Endothelial cell of hepatic sinusoid (primary cell): ENCODE measurements at regions not wholly inside any gene's neighbourhood (a gene's known extent, or its start where the extent isn't known, plus 50 kb on each side); places are given as distances from the start of the nearest gene placed in this dataset.

Experiments
- in situ Hi-C: cut with HindIII; loops from 2 replicates; pipeline ENCODE4 v1.10.0; 2017; ENCODE audit warnings: low sequenced_read_pairs

- in situ Hi-C loops: no loop called here
Measured at GRCh38 chr9:28272127-28272526, 698.8 kb upstream of the C9orf72 start.

- in situ Hi-C loops: loop anchor here (25.0 kb wide), 1 partner anchor 100 kb away; no protein-coding TSS in a partner anchor
Measured at GRCh38 chr9:28287455-28287854, 714.2 kb upstream of the C9orf72 start.

- in situ Hi-C loops: loop anchor here (25.0 kb wide), 1 partner anchor 102 kb away; no protein-coding TSS in a partner anchor
Measured at GRCh38 chr9:28289746-28290145, 716.5 kb upstream of the C9orf72 start.

DNA sequence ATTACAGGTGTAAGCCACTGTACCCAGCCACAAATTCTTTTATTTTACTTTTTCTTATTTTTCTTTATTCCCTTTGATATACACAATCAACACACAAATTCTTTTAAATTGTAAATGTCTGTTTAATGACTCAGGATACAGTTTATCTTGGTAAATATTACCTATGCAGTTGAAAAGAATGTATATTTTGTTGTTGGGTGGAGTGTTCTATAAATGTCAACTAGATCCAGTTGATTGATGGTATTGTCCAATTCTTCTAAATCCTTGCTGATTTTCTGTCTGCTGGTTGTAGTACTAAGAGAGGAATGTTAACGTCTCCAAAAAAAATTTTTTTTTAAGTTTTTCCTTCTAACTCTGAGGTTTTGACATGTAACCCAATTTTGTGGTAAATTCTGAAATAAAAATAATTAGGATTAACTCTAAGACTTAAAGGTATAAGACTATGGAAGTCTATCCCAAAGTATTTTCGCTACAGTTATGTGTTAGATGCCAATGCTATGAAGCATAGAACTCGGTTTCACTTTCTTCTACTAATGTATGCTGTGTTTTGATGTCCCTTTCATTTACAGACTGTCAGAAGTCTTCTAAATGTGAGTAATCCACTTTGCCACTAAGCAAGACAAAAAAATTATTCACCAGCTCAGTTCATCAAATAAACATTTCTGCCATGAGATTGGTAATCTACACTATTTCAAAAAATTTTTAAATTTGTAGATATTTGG, 720.2 kb upstream of the C9orf72 start:
- in situ Hi-C loops: loop anchor here (25.0 kb wide), 1 partner anchor 106 kb away; no protein-coding TSS in a partner anchor

- in situ Hi-C loops: no loop called here
Measured at GRCh38 chr9:28301281-28301680, 728.0 kb upstream of the C9orf72 start.

DNA sequence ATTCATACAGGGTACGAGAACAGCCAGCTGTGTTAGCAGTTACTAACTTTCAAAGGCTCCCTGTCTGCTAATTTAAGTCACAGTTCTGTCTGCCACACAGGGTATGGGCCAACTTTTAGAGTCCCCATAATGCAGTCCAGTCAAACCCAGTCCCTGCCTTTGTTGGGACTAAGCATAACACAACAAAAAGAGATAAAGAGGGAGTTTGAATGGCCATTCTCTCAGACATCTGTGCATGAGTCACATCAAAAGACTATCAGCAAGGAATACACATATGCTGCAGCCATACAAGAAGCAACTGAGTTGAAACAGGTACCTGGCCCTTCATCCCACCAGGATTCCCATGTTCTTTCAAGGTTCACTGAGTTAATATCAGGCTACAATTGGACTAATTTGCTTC, 744.5 kb upstream of the C9orf72 start:
- in situ Hi-C loops: no loop called here

- in situ Hi-C loops: no loop called here
Measured at GRCh38 chr9:28318515-28318914, 745.2 kb upstream of the C9orf72 start.

DNA sequence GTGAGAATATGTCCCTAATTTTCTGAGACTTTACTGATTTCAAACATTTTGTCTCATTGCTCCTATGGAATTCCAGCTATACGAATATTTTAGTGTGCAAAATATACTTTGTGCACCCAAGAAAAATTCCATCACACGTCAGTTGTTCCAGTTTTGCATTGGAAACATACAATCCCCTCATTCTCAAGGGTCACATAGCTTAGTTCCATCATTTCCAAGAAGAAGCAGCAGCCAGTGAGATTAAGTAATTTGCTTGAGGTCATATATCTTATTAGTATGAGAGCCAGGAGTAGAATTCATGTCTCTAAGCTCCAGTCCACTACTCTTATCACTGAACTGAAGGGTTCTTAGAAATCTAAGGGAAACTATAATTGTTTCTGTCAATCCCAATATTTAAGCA, 746.7 kb upstream of the C9orf72 start:
- in situ Hi-C loops: no loop called here

DNA sequence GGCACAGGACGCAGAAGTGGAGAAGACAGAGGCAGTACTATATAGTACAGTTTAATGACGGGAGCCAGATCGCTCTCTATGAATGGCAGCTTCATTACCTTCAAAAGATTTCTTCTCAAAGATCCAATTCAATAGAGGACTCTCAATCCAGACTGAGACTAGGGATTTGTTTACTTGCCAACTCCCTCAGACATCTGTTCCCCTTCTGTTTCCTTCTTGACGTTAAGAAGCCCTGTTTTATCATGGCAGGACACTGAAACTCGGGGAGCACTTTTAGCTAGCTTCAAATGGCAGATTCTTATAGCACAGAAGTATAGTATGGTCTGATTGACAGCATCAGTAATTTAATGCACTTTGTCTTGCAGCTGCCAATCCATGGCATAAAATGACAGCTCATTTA, 747.3 kb upstream of the C9orf72 start:
- in situ Hi-C loops: no loop called here

GRCh38 chr9:28329323-28329722, 756.0 kb upstream of the C9orf72 start:
- in situ Hi-C loops: no loop called here

- in situ Hi-C loops: loop anchor here (5.0 kb wide), 1 partner anchor 55 kb away; no protein-coding TSS in a partner anchor
Measured at GRCh38 chr9:28332648-28333047, 759.4 kb upstream of the C9orf72 start.

GRCh38 chr9:28341913-28342312, 768.6 kb upstream of the C9orf72 start:
- in situ Hi-C loops: no loop called here

DNA sequence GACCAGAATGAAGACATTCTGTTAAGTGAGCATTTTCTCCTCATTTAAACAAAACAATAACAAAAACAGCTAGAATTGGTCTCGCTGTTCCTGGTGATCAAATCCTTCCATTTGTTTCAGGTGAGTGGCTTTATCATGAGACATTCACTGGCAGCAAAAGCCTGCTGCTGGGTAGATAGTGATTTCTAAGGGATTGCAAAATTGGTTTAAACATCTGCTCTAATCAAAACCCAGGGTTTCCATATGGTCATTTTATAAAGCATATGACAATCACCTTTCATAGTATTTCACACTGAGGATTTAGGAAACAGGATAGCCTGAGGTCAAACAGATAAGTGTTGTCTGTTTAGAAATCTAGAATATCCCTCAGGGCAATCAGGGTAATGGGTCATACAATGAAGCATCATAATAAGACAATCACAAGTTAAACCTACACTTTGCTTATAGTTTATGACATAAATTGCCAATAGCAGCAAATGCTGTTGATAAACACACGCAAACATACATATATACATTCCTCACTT, 769.6 kb upstream of the C9orf72 start:
- in situ Hi-C loops: no loop called here

DNA sequence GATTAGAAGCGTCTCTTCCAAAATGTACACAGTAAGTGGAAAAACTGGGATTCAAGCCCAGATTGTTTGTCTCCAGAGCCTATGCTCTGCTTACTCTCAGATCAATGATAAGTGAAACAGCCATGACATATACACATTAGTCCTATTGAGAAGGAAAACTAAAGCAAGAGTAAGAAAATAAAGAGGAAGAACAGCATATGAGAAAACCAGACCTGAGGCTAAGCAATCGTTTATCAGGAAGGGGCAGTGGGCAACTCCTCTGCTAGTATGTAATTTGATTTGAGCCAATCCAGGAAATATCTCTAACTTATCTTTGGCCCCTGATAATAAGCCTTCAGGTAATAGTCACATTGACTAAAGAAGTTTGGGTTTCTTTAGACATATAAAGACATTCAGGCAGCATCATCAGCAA, 789.9 kb upstream of the C9orf72 start:
- in situ Hi-C loops: no loop called here

DNA sequence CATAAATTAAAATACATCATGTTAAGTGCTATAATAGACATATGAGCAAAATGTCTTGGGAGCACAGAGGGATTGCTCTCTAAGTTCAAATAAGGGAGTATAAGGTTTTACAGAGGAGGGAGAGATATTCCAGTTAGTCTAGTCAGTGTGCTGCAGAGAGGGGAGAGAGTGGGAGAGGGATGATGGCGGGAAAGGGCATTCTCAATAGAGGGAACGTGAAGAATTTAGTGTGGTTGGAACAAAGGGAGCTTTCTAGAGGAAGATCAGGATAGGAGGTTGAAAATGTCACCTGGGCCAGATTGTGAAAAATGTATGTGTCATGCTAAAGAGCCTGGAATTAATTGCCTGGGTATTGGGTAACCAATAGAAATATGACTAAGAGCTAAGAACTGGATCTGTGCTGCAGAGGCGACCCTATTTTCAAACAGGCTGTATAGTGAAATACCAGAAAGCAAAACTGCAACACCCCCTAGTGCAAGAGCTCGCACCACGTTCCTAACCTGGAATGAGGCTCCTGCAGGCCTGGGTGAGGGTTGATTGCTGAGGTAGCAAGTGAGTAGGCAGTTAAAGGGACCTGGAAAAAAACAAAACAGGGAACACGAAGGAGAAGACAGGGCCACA, 791.8 kb upstream of the C9orf72 start:
- in situ Hi-C loops: no loop called here

DNA sequence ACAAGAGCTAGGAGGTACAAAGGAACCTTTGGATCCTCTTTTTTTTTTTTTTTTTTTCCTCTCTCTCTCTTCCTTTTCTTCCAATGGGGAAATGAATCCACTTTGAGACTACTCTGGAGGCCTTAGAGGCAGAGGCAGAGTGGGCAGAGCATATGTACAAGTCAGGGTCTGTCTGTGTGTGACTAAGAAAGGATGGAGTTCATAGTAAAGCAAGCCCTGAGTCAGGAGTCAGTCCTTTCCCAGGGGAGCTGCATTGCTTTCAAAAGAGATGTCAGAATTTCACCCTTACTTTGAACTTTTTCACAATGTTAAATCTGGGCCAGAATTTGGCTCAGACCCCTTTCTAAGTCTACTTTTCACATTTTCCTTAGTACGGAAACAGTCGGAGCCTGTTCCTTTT, 792.4 kb upstream of the C9orf72 start:
- in situ Hi-C loops: no loop called here

- in situ Hi-C loops: no loop called here
Measured at GRCh38 chr9:28378231-28378630, 805.0 kb upstream of the C9orf72 start.

GRCh38 chr9:28379082-28379481, 805.8 kb upstream of the C9orf72 start:
- in situ Hi-C loops: no loop called here

DNA sequence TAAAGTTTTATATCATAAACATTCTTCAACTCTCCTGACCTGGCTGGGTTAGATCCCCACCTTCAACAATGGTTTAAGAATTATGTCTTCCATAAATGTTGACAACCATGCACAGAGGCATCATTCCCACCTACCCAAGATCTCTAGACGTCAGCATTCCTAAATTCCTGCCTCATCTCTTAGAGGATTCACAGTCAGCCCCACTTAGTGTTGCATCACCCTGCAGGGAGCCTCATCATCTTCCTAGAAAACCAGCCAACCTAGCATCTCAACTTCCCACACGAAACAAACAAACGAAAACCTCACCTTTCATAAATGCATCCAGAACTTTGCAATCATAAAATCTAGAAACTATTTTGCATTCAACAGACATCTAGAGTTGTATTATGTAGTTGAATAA, 816.1 kb upstream of the C9orf72 start:
- in situ Hi-C loops: no loop called here

DNA sequence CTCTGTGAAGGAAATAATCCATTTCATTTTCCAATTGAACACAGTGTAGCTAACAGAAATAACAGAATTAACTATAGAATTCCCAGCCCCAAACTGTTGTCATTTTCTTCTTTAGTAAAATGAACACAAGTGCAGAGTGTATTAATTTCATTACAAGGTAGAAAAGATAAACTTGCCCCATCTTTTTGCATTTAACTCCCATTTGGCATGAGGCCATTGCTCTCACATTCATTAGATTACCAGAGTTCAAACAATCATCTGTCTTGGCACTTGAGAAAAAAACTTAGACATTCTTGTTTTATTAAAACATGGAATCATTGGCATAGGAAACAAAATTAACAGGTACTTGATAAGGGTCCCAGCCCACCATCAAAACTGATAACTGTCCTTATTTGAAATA, 821.5 kb upstream of the C9orf72 start:
- in situ Hi-C loops: no loop called here

- in situ Hi-C loops: no loop called here
Measured at GRCh38 chr9:28396058-28396457, 822.8 kb upstream of the C9orf72 start.

DNA sequence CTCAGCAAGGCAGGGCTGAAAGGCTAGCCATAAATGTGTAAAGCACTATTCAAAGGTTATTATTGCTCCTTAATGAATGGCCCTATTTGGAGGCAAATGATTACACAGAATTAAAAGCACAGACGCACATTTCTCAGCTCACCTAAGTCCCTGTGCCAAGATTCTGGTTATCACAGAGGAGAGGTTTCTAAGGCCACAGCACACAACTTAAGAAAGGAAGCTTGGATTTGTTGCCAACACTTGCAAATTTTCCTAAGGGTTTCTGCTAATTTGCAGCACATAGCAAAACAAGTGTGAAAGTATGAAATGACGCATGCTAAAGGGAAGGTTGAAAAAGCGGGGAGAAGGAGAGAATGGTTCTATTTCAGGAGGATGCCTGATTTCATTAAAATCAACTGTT, 834.1 kb upstream of the C9orf72 start:
- in situ Hi-C loops: no loop called here
